ENCODE measurements at regions not wholly inside any gene's neighbourhood (a gene's known extent, or its start where the extent isn't known, plus 50 kb on each side); places are given as distances from the start of the nearest gene placed in this dataset.

DNA sequence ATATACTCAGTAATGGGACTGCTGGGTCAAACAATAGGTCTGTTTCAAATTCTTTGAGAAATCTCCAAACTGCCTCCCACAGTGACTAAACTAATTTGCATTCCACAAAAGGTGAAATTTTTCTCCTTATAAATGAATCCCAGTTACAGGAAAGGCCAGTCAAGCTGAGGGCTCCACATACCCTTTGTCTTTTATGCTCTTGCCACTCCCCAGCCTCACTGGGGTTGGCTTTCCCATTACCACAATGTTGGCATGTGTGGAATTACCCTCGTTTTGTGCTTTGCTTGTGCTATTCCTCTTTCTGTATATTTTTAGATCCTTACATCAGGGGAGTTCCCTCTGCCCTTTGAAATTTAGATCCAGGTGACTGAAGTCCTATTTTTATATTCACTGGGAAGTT is 220.2 kb upstream of the LCORL start:
- Histone ChIP-seq H3K27ac (ENCODE audit: low read depth, low read length) (no peak overlapping the region), H3K4me1 (ENCODE audit: insufficient read depth, low read length) (no peaks in the 10 kb centered on the region), H3K36me3 (ENCODE audit: insufficient read depth, low read length) (no peaks in the 10 kb centered on the region)

DNA sequence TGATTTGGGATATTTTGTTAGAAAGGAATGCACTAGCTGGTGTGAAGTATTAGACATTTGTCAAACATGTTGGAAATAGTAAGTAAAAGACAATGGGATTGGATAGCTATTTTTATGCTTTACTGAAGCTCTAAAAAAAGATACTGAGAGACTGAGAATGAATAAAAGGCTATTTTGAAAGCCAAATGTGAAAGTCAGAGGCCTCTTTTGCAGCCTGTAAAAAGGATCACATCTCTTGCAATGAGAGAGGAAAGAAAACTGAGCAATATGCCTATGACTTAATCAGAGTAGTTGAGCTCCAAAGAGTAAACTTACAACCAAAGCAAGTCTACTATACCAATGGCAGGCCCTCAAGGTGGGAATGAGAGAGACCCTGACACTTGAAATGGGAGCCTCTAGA is 212.6 kb upstream of the LCORL start:
- Histone ChIP-seq H3K27me3 (ENCODE audit: control insufficient read depth in 1 of 2, insufficient read depth in 2 of 2, low read length in 2 of 2) (no peaks in the 10 kb centered on the region), H3K36me3 (ENCODE audit: insufficient read depth, low read length) (no peaks in the 10 kb centered on the region), H3K9ac (ENCODE audit: low read length) (no peak overlapping the region), H3K4me3 (ENCODE audit: low read depth in 1 of 2, low read length in 2 of 2) (no peak overlapping the region), H3K4me1 (ENCODE audit: insufficient read depth, low read length) (no peaks in the 10 kb centered on the region), H3K9me3 (ENCODE audit: low read length) (no peaks in the 10 kb centered on the region), H3K27ac (ENCODE audit: low read depth, low read length) (no peak overlapping the region)

More for the DNA sequence above, 220.2 kb upstream of the LCORL start:
- H3K4me3 ChIP-seq (ENCODE audit: low read depth in 1 of 2, low read length in 2 of 2) = no peak overlapping the region
- H3K9ac ChIP-seq (ENCODE audit: low read length) = no peak overlapping the region
- no peaks in the 10 kb centered on the region for H3K9me3 ChIP-seq (ENCODE audit: low read length)
- H3K27me3 ChIP-seq (ENCODE audit: control insufficient read depth in 1 of 2, insufficient read depth in 2 of 2, low read length in 2 of 2) = no peaks in the 10 kb centered on the region

DNA sequence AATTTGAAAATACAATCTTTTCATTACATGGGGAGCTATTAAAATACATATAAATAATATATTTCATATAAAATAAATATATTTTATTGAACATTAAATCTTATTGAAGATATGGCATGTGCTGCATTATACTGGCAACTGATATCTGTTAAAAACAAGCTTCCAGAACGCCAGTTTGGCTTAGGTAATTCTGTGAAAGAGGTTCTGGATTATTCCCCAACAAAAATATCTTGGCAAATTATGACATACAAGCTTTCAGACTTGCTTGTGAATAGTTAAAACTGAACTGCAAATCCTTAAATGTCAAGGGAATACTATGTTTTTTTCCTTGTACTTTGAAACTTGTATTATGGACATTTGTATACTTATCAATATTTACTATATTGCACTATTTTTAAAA is 210.2 kb upstream of the LCORL start:
- Histone ChIP-seq H3K9me3 (ENCODE audit: low read length) (no peaks in the 10 kb centered on the region), H3K27me3 (ENCODE audit: control insufficient read depth in 1 of 2, insufficient read depth in 2 of 2, low read length in 2 of 2) (no peaks in the 10 kb centered on the region), H3K9ac (ENCODE audit: low read length) (no peak overlapping the region)

DNA sequence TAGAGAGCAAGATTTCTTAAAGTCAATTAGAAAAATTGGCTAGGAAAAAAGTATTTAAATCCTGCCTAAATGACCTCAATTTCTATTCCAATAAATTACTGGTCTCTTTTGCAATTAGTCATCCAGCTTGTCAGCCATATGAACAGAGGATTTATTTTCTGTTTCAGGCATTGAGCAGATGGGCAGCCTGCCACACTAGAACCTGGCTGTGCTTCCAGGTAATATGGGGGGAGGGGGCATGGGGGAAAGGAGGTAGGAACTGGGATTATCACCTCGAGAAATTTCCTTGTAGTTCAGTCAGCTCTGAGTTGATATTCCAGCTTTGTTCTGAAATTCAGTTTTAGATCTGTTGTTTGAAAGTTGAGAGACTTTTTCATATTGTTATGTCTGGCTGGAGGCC is 206.3 kb upstream of the LCORL start:
- H3K4me1 ChIP-seq (ENCODE audit: insufficient read depth, low read length) = no peaks in the 10 kb centered on the region
- H3K9me3 ChIP-seq (ENCODE audit: low read length) = no peaks in the 10 kb centered on the region
- no peak overlapping the region for H3K9ac ChIP-seq (ENCODE audit: low read length)

More for the DNA sequence above, 210.2 kb upstream of the LCORL start:
- no peak overlapping the region for H3K4me3 ChIP-seq (ENCODE audit: low read depth in 1 of 2, low read length in 2 of 2)
- no peaks in the 10 kb centered on the region for H3K4me1 ChIP-seq (ENCODE audit: insufficient read depth, low read length)
- no peaks in the 10 kb centered on the region for H3K36me3 ChIP-seq (ENCODE audit: insufficient read depth, low read length)
- H3K27ac ChIP-seq (ENCODE audit: low read depth, low read length) = no peak overlapping the region

DNA sequence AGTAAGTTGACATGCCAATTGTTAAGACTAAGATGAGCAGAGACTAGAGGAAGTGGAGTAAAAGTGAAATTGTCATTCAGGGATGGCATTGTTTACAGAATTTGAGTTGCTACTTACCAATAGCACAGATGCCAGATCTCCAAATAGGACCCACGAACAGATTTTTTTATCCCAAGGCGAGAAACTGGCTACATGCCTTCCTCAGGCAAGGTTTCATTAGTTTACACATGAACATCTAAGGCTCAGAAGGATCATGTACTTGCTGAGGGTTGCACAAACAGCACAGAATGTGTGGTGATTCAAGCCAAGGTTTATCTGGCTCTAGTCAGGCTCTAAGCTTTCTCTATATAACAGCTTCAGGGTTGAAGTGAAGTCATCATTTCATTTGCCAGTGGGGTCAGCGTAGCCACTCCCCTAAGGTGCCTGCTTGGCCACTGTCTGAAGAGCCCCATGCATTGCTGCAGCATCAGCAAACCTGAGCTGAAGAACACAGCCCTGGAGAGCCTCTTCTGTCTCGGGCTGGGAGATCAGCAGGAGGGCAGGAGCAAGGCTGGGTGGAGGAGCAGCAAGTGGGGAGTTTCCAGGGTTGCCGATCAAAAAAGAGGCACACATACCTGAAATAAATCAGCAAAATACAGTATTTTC is 193.0 kb upstream of the LCORL start:
- H3K27me3 ChIP-seq (ENCODE audit: control insufficient read depth in 1 of 2, insufficient read depth in 2 of 2, low read length in 2 of 2) = no peaks in the 10 kb centered on the region
- no peak overlapping the region for H3K9ac ChIP-seq (ENCODE audit: low read length)
- no peak overlapping the region for H3K4me3 ChIP-seq (ENCODE audit: low read depth in 1 of 2, low read length in 2 of 2)
- H3K27ac ChIP-seq (ENCODE audit: low read depth, low read length) = no peak overlapping the region
- no peaks in the 10 kb centered on the region for H3K4me1 ChIP-seq (ENCODE audit: insufficient read depth, low read length)
- no peaks in the 10 kb centered on the region for H3K36me3 ChIP-seq (ENCODE audit: insufficient read depth, low read length)
- H3K9me3 ChIP-seq (ENCODE audit: low read length) = no peaks in the 10 kb centered on the region

More for the DNA sequence above, 206.3 kb upstream of the LCORL start:
- Histone ChIP-seq H3K4me3 (ENCODE audit: low read depth in 1 of 2, low read length in 2 of 2) (no peak overlapping the region), H3K36me3 (ENCODE audit: insufficient read depth, low read length) (no peaks in the 10 kb centered on the region), H3K27me3 (ENCODE audit: control insufficient read depth in 1 of 2, insufficient read depth in 2 of 2, low read length in 2 of 2) (no peaks in the 10 kb centered on the region), H3K27ac (ENCODE audit: low read depth, low read length) (no peak overlapping the region)

DNA sequence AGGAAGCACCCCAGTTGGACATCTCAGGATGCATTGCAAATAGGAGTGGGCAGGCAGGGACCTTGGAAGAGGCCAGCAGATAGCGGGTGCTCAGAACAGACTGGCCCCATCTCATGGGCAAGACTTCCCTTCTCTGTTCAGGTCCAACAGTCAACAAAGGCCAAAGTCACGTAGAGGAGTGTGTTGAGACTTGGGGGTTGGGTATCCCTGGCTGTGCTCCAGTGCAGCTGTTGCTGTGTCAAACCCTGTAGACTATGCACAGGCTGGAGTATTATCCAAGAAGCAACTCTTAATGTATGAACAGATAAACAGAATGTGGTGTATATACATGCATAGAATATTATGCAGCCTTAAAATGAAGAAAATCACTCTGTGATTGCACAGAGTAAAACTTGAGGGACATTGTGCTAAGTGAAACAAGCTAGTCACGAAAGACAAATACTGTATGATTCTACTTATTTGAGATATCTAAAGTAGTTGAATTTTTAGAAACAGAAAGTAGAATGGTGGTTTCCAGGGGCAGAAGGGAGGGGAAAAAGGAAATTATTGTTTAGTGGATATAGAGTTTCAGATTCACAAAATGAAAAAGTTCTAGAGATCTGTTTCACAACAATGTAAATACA is 192.1 kb upstream of the LCORL start:
- Histone ChIP-seq H3K4me3 (ENCODE audit: low read depth in 1 of 2, low read length in 2 of 2) (no peak overlapping the region), H3K9me3 (ENCODE audit: low read length) (no peaks in the 10 kb centered on the region), H3K27ac (ENCODE audit: low read depth, low read length) (no peak overlapping the region), H3K27me3 (ENCODE audit: control insufficient read depth in 1 of 2, insufficient read depth in 2 of 2, low read length in 2 of 2) (no peaks in the 10 kb centered on the region), H3K4me1 (ENCODE audit: insufficient read depth, low read length) (no peaks in the 10 kb centered on the region), H3K36me3 (ENCODE audit: insufficient read depth, low read length) (no peaks in the 10 kb centered on the region), H3K9ac (ENCODE audit: low read length) (no peak overlapping the region)

DNA sequence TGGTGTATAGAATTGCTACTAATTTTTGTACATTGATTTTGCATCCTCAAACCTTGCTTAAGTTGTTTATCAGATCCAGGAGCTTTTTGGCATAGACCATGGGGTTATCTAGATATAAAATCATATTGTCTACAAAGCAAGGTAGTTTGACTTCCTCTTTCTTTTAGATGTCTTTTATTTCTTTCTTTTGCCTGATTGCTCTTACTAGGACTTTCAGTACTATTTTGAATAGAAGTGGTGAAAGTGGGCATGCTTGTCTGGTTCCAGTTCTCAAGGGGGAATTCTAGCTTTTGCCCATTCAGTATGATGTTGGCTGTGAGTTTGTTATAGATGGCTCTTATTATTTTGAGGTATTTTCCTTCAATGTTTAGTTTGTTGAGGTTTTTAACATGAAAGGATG is 187.9 kb upstream of the LCORL start:
- Histone ChIP-seq H3K27me3 (ENCODE audit: control insufficient read depth in 1 of 2, insufficient read depth in 2 of 2, low read length in 2 of 2) (no peaks in the 10 kb centered on the region), H3K4me3 (ENCODE audit: low read depth in 1 of 2, low read length in 2 of 2) (no peak overlapping the region), H3K36me3 (ENCODE audit: insufficient read depth, low read length) (no peaks in the 10 kb centered on the region)

DNA sequence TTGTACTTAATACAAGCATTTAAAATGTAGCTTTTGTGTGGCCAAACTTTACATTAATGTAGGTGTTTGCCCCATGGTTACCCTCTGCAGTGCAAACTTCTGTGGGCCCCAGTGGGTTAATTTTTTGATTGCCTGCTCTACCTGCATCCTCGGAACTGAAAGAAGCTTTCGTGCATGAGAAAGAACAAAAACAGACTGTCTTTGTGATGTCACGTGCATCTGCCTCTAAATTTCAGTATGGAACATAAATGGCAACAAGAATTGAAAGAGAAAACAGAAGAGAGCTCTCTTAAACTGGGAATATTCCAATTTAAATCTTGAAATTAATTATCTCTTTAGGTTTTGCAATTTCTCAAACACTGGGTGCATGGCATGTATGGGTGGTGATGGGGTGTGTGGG is 182.4 kb upstream of the LCORL start:
- H3K27me3 ChIP-seq (ENCODE audit: control insufficient read depth in 1 of 2, insufficient read depth in 2 of 2, low read length in 2 of 2) = no peaks in the 10 kb centered on the region
- no peak overlapping the region for H3K9ac ChIP-seq (ENCODE audit: low read length)
- H3K4me1 ChIP-seq (ENCODE audit: insufficient read depth, low read length) = no peaks in the 10 kb centered on the region
- no peaks in the 10 kb centered on the region for H3K36me3 ChIP-seq (ENCODE audit: insufficient read depth, low read length)
- no peaks in the 10 kb centered on the region for H3K9me3 ChIP-seq (ENCODE audit: low read length)
- H3K4me3 ChIP-seq (ENCODE audit: low read depth in 1 of 2, low read length in 2 of 2) = no peak overlapping the region
- no peak overlapping the region for H3K27ac ChIP-seq (ENCODE audit: low read depth, low read length)

More for the DNA sequence above, 187.9 kb upstream of the LCORL start:
- Histone ChIP-seq H3K9ac (ENCODE audit: low read length) (no peak overlapping the region), H3K4me1 (ENCODE audit: insufficient read depth, low read length) (no peaks in the 10 kb centered on the region), H3K9me3 (ENCODE audit: low read length) (no peaks in the 10 kb centered on the region), H3K27ac (ENCODE audit: low read depth, low read length) (no peak overlapping the region)

DNA sequence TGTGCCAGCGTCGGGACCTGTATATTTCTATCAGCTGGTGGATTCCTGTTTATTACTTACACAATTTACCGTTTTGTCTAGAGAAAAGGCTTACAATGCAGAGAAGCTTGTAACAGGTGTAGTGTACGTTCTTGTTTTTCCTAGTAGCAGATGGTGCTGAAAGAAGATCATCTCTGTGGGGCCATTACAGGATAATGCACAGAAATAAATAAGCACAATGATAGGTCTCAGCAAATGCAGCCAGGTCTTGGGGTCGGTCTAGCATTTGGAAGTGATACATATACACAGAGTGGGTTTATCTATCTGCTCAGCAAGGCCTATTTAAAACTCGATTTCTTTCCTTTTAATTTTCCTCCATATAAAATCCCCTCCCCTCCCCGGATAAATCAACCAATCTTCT is 180.9 kb upstream of the LCORL start:
- Histone ChIP-seq H3K9ac (ENCODE audit: low read length) (no peak overlapping the region), H3K4me3 (ENCODE audit: low read depth in 1 of 2, low read length in 2 of 2) (no peak overlapping the region), H3K9me3 (ENCODE audit: low read length) (no peaks in the 10 kb centered on the region), H3K36me3 (ENCODE audit: insufficient read depth, low read length) (no peaks in the 10 kb centered on the region), H3K27me3 (ENCODE audit: control insufficient read depth in 1 of 2, insufficient read depth in 2 of 2, low read length in 2 of 2) (no peaks in the 10 kb centered on the region), H3K4me1 (ENCODE audit: insufficient read depth, low read length) (no peaks in the 10 kb centered on the region), H3K27ac (ENCODE audit: low read depth, low read length) (no peak overlapping the region)

DNA sequence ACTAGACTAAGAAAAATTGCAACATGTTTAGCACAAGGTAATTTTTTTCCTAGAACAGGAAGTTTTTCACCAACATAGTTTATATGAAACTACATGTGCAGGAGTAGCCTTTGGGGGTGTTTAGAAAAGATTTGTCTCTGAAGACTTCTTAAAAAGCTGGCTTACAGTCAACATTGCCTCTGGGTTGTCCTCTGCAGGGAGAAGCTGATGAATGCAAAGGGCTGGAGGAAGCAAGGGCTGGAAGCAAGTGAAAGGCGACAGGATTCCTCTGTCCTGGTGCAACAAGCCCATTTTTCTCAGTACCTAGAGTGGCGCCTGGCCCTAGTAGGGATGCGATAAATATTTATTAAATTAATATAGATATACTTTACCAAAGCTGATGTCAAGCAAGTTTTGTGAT is 180.3 kb upstream of the LCORL start:
- no peak overlapping the region for H3K27ac ChIP-seq (ENCODE audit: low read depth, low read length)
- no peaks in the 10 kb centered on the region for H3K27me3 ChIP-seq (ENCODE audit: control insufficient read depth in 1 of 2, insufficient read depth in 2 of 2, low read length in 2 of 2)
- no peaks in the 10 kb centered on the region for H3K9me3 ChIP-seq (ENCODE audit: low read length)
- H3K9ac ChIP-seq (ENCODE audit: low read length) = no peak overlapping the region
- H3K4me1 ChIP-seq (ENCODE audit: insufficient read depth, low read length) = no peaks in the 10 kb centered on the region
- no peaks in the 10 kb centered on the region for H3K36me3 ChIP-seq (ENCODE audit: insufficient read depth, low read length)
- no peak overlapping the region for H3K4me3 ChIP-seq (ENCODE audit: low read depth in 1 of 2, low read length in 2 of 2)

DNA sequence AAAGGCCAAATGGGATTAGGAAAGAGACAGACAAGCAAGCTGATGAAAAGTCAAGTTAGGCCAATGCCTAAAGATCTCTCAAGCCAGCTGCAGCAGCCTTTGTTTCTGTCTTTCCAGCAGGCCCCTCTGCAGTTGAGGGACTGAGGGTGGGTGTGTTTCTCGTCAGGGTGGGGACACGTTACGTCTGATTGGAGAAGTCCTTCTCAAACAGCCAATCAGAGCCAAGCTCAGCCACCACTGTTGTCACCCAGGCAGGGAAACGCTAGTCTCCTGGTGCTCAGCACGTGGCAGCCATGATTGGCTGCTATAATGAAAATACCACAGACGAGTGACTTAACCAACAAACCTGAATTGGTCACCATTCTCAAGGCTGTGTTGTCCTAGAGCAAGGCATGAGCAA is 177.1 kb upstream of the LCORL start:
- Histone ChIP-seq H3K27me3 (ENCODE audit: control insufficient read depth in 1 of 2, insufficient read depth in 2 of 2, low read length in 2 of 2) (no peaks in the 10 kb centered on the region), H3K4me1 (ENCODE audit: insufficient read depth, low read length) (no peaks in the 10 kb centered on the region), H3K36me3 (ENCODE audit: insufficient read depth, low read length) (no peaks in the 10 kb centered on the region), H3K9ac (ENCODE audit: low read length) (no peak overlapping the region), H3K4me3 (ENCODE audit: low read depth in 1 of 2, low read length in 2 of 2) (no peak overlapping the region), H3K27ac (ENCODE audit: low read depth, low read length) (no peak overlapping the region), H3K9me3 (ENCODE audit: low read length) (no peaks in the 10 kb centered on the region)

DNA sequence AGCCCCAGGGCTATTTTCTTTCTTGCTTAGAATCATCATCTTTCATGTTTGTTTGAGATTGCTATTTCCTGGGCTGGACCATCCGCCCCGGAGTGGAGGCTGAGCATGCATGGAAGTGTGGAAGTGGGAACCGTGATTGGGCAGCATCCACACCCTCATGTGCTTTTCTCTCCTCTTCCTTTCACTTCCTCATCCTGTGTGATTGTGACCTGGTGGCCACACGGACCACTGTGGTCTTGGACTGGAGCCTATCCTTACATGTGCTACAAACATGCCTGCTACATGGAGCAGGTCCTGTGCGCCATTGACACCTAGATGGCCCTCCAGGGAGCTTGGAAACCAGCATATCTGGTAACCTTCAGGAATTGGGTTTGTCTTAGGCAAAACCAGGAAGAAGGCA is 175.9 kb upstream of the LCORL start:
- H3K4me3 ChIP-seq (ENCODE audit: low read depth in 1 of 2, low read length in 2 of 2) = no peak overlapping the region
- no peak overlapping the region for H3K27ac ChIP-seq (ENCODE audit: low read depth, low read length)
- H3K27me3 ChIP-seq (ENCODE audit: control insufficient read depth in 1 of 2, insufficient read depth in 2 of 2, low read length in 2 of 2) = no peaks in the 10 kb centered on the region
- no peaks in the 10 kb centered on the region for H3K9me3 ChIP-seq (ENCODE audit: low read length)
- no peak overlapping the region for H3K9ac ChIP-seq (ENCODE audit: low read length)
- H3K4me1 ChIP-seq (ENCODE audit: insufficient read depth, low read length) = no peaks in the 10 kb centered on the region
- H3K36me3 ChIP-seq (ENCODE audit: insufficient read depth, low read length) = no peaks in the 10 kb centered on the region
